OCI-LY3 (cell line): ENCODE measurements at regions not wholly inside any gene's neighbourhood (a gene's known extent, or its start where the extent isn't known, plus 50 kb on each side); places are given as distances from the start of the nearest gene placed in this dataset.

ENCODE experiments used
- H2AFZ ChIP-seq: fragments of 200-600, 300-600 bp; shearing (Covaris generic); 2 replicates; pipeline ENCODE4 v1.6.0; 2014; ENCODE audit warnings: antibody characterized with exemption, low read depth, low read length
- H3K27ac ChIP-seq: fragments of 200-600, 300-600 bp; sonication (generic); 2 replicates; pipeline ENCODE4 v1.5.1; 2014; ENCODE audit warnings: mild to moderate bottlenecking, low read length, moderate library complexity, mixed read lengths
- H3K27me3 ChIP-seq: fragments of 200-600, 300-600 bp; sonication (generic); 2 replicates; pipeline ENCODE4 v1.6.1; 2014; ENCODE audit warnings: low read depth, low read length, mixed read lengths
- H3K36me3 ChIP-seq: fragments of 200-600, 300-600 bp; sonication (generic); replicated peaks from 2 replicates; pipeline ENCODE3; 2014; ENCODE audit warnings: low read depth, low read length, mixed read lengths
- H3K4me1 ChIP-seq: fragments of 300-600, 200-600 bp; sonication (generic); 2 replicates; pipeline ENCODE4 v1.6.1; 2014; ENCODE audit warnings: low read length, mixed read lengths
- H3K4me2 ChIP-seq: fragments of 200-600, 300-600 bp; sonication (generic); 2 replicates; pipeline ENCODE4 v1.6.1; 2014; ENCODE audit warnings: low read length, mixed read lengths
- H3K4me3 ChIP-seq: fragments of 300-600, 200-600 bp; sonication (generic); 2 replicates; pipeline ENCODE4 v1.5.1; 2014; ENCODE audit warnings: antibody characterized with exemption, mild to moderate bottlenecking, low read length, moderate library complexity
- H3K79me2 ChIP-seq: fragments of 300-600, 200-600 bp; shearing (Covaris generic); 2 replicates; pipeline ENCODE4 v1.6.1; 2014; ENCODE audit warnings: mild to moderate bottlenecking, low read length, mixed read lengths
- H3K9ac ChIP-seq: fragments of 300-600, 200-600 bp; shearing (Covaris generic); 2 replicates; pipeline ENCODE4 v1.6.0; 2014; ENCODE audit warnings: mild to moderate bottlenecking, low read length, moderate library complexity
- H3K9me3 ChIP-seq: fragments of 200-600, 300-600 bp; shearing (Covaris generic); 2 replicates; pipeline ENCODE4 v1.6.1; 2014; ENCODE audit warnings: low read length, mixed read lengths; ENCODE audit not compliant: insufficient read depth
- H4K20me1 ChIP-seq: fragments of 200-600, 300-600 bp; sonication (generic); 2 replicates; pipeline ENCODE4 v1.6.1; 2016; ENCODE audit warnings: low read length, mixed read lengths; ENCODE audit not compliant: insufficient read depth
- EZH2phosphoT487 ChIP-seq: fragments of 200-600 bp; shearing (Covaris generic); IDR thresholded peaks from 2 replicates; pipeline ENCODE4 v1.6.1; 2018; ENCODE audit warnings: antibody characterized with exemption, mixed run types, low read depth
- TF ChIP-seq, protein P1 (sequence below): fragments of 200-600, 300-600 bp; sonication (generic); IDR thresholded peaks from 2 replicates; pipeline ENCODE4 v1.5.1; 2014; ENCODE audit warnings: antibody characterized with exemption, low read length, low read depth

DNA sequence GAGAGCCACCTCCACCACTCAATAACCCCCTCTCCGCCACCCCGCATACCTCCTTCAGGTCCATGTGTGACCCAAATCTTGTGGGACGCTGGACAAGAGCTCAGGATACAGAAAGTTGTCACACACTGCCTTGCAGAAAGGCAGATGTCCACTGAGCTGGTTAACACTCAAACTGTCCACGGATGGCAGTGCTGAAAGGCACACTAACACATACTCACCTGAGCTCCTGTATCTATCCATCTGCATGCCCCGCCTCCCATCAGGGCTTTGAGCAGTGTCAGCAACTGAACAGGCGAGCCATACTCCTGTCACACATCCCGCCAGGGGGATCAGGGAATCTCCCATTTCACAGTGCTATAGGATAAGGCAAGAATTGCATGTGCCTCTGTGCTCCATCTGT, 642.0 kb downstream of the GALC start:
- TF ChIP-seq, protein P1, sequence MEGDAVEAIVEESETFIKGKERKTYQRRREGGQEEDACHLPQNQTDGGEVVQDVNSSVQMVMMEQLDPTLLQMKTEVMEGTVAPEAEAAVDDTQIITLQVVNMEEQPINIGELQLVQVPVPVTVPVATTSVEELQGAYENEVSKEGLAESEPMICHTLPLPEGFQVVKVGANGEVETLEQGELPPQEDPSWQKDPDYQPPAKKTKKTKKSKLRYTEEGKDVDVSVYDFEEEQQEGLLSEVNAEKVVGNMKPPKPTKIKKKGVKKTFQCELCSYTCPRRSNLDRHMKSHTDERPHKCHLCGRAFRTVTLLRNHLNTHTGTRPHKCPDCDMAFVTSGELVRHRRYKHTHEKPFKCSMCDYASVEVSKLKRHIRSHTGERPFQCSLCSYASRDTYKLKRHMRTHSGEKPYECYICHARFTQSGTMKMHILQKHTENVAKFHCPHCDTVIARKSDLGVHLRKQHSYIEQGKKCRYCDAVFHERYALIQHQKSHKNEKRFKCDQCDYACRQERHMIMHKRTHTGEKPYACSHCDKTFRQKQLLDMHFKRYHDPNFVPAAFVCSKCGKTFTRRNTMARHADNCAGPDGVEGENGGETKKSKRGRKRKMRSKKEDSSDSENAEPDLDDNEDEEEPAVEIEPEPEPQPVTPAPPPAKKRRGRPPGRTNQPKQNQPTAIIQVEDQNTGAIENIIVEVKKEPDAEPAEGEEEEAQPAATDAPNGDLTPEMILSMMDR = no peak
- TF ChIP-seq EZH2phosphoT487 = no peak
- H3K9ac ChIP-seq = no peak overlapping the region

DNA sequence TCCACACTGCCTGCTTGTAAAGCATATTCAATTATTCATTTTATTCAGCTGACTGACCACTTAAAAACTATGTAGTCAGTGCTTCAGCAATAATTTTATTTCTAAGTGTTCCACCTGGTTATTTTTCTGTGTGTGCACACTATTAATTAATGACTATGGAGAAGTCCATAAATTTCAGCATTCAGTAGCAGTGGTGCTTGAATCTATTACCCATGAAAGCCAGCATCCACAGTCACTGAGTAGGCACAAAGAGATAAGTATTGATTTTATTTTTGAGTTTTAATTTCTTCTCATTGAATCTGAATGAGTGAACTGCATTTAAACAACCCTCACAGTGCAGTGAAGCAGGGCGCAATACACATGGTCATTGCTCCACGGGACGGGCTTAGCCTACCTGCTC, 643.1 kb downstream of the GALC start:
- Histone ChIP-seq H3K4me2 (no peak overlapping the region), H3K9ac (no peak overlapping the region), H3K4me3 (no peak overlapping the region), H3K79me2 (no peaks in the 10 kb centered on the region), H3K9me3 (no peaks in the 10 kb centered on the region), H3K36me3 (no peaks in the 10 kb centered on the region), H2AFZ (no peak overlapping the region), H4K20me1 (no peaks in the 10 kb centered on the region), H3K27me3 (no peaks in the 10 kb centered on the region), H3K27ac (no peak overlapping the region), H3K4me1 (no peaks in the 10 kb centered on the region)
- TF ChIP-seq, protein P1 = no peak
- TF ChIP-seq EZH2phosphoT487 = no peak

More for the DNA sequence above, 642.0 kb downstream of the GALC start:
- no peak overlapping the region for H3K4me2 ChIP-seq
- H4K20me1 ChIP-seq = no peaks in the 10 kb centered on the region
- H3K27me3 ChIP-seq = no peaks in the 10 kb centered on the region
- H3K4me3 ChIP-seq = no peak overlapping the region
- H2AFZ ChIP-seq = no peak overlapping the region
- H3K36me3 ChIP-seq = no peaks in the 10 kb centered on the region
- H3K79me2 ChIP-seq = no peaks in the 10 kb centered on the region
- no peaks in the 10 kb centered on the region for H3K4me1 ChIP-seq
- H3K9me3 ChIP-seq = no peaks in the 10 kb centered on the region
- H3K27ac ChIP-seq = no peak overlapping the region

DNA sequence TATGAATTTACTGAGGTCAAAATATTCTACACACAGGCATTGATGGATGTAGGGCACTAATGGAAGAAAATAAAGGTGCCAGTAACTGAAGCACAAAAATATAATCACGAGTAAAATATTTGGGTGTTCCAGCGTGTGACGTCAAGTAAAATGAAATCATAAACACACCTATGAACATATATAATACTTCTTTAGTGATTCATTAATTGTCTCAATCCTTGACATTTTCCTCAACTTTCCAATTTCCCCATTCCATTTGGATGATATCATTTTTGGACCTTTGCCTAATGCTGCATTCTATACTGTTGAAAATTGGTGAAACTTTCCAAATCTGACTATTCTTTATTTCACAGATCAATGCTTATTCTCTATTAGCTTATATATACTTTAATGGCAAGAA, 649.3 kb downstream of the GALC start:
- H3K36me3 ChIP-seq = no peaks in the 10 kb centered on the region

DNA sequence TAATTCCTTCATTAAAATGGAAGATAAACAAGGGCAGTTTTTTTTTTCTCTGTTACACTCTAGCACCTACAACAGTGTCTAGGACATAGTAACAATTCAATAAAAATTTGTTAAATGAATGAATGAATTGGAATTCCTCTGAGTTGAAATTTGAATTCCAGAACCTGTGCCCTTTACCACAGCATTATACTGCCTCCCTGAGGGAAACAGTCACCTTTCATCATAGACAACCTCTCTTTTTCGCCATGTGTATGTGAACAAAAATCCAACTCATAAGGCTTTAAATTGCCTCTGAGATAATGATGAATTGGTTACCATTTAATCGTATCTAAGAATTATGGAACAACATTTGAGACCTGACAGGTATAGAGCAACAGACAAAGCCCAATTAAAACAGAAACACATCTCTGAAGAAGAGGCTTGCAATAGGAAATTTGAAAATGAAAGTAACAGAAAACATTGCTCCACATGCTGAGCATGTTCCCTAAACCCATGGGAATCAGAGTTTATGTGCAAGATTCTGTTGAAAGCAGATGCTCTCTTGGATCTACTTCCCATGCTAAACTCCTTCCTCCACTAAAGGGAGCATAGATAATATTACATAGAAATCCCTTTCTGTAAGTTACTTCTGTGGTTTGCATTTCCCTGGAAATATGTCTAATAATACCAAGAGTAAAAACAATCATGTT, 657.8 kb downstream of the GALC start:
- Histone ChIP-seq H3K9me3 (no peaks in the 10 kb centered on the region), H3K4me1 (peaks cover 5% of the 10 kb centered on the region; the same call in 1 of the 2 replicates)

More for the DNA sequence above, 649.3 kb downstream of the GALC start:
- no peaks in the 10 kb centered on the region for H3K9me3 ChIP-seq
- H2AFZ ChIP-seq = no peak overlapping the region
- no peaks in the 10 kb centered on the region for H3K79me2 ChIP-seq
- H3K27ac ChIP-seq = no peak overlapping the region
- no peak overlapping the region for H3K4me2 ChIP-seq
- no peak for TF ChIP-seq EZH2phosphoT487
- TF ChIP-seq, protein P1 = no peak
- no peaks in the 10 kb centered on the region for H3K4me1 ChIP-seq
- no peak overlapping the region for H3K4me3 ChIP-seq
- H3K9ac ChIP-seq = no peak overlapping the region
- H4K20me1 ChIP-seq = no peaks in the 10 kb centered on the region
- H3K27me3 ChIP-seq = no peaks in the 10 kb centered on the region

More for the DNA sequence above, 657.8 kb downstream of the GALC start:
- Histone ChIP-seq H3K36me3 (no peaks in the 10 kb centered on the region), H3K27ac (no peak overlapping the region), H3K79me2 (no peaks in the 10 kb centered on the region), H3K4me3 (peak overlapping the region; percentile 74), H3K27me3 (no peaks in the 10 kb centered on the region), H3K4me2 (peak overlapping the region; percentile 75), H4K20me1 (no peaks in the 10 kb centered on the region), H2AFZ (peak overlapping the region; percentile 96), H3K9ac (peak overlapping the region; percentile 52)
- TF ChIP-seq, protein P1 = peak; percentile 79
- TF ChIP-seq EZH2phosphoT487 = no peak
